IMR-90 (cell line): ENCODE measurements at regions not wholly inside any gene's neighbourhood (a gene's known extent, or its start where the extent isn't known, plus 50 kb on each side); places are given as distances from the start of the nearest gene placed in this dataset.
A peak's percentile ranks its signal among the peaks of the same experiment; 100 is the strongest.

Experiments used
- ATAC-seq: fragments of 200-7000 bp; cut with Tn5 transposase; 2 replicates; pipeline ENCODE4 v1.9.1; 2020; ENCODE audit warnings: low read depth, mild to moderate bottlenecking, moderate library complexity
- BruUV-seq: library from RNA; stranded (reverse); fragments of 400-500 nt; replicated peaks from 2 replicates; lab custom pipeline; 2021; lab: Mats Ljungman, UMichigan
- CTCF ChIA-PET: fragments of 300-600 bp; formaldehyde crosslinking; extraction: SDS; loops from one replicate; lab custom pipeline; 2021; ENCODE audit warnings: antibody characterized with exemption; lab: Yijun Ruan, JAX
- POLR2A ChIA-PET: fragments of 300-600 bp; sonication (Branson Sonifier 250); formaldehyde crosslinking; loops from one replicate; lab custom pipeline; 2022; ENCODE audit warnings: antibody characterized with exemption; ENCODE audit not compliant: unreplicated experiment; lab: Charles Lee
- DNase-seq: peaks from one replicate; pipeline ENCODE4 v3.0.0; 2013
- H2AFZ ChIP-seq: replicated peaks from 2 replicates; pipeline ENCODE3; 2013; ENCODE audit warnings: low read length, mild to moderate bottlenecking; ENCODE audit not compliant: poor library complexity
- H2AK5ac ChIP-seq: 2 replicates; pipeline ENCODE4 v1.6.1; 2013; ENCODE audit warnings: low read depth, low read length, inconsistent platforms
- H2AK9ac ChIP-seq: replicated peaks from 2 replicates; pipeline ENCODE3; 2013; ENCODE audit warnings: mild to moderate bottlenecking, low read depth, low read length, moderate library complexity; ENCODE audit not compliant: poor library complexity
- H2BK120ac ChIP-seq: 2 replicates; pipeline ENCODE4 v1.6.1; 2013; ENCODE audit warnings: low read depth, low read length, inconsistent platforms
- H2BK15ac ChIP-seq: 3 replicates; pipeline ENCODE4 v1.6.1; 2013; ENCODE audit warnings: low read depth, low read length, inconsistent platforms
- H2BK20ac ChIP-seq: 2 replicates; pipeline ENCODE4 v1.6.1; 2013; ENCODE audit warnings: low read depth, mild to moderate bottlenecking, inconsistent platforms, low read length, moderate library complexity
- H2BK5ac ChIP-seq: 2 replicates; pipeline ENCODE4 v1.6.1; 2013; ENCODE audit warnings: mild to moderate bottlenecking, low read depth, low read length, inconsistent platforms; ENCODE audit not compliant: poor library complexity, severe bottlenecking
- H3K14ac ChIP-seq: replicated peaks from 2 replicates; pipeline ENCODE4 v1.6.1; 2013; ENCODE audit warnings: low read depth, low read length, inconsistent platforms
- H3K18ac ChIP-seq: 2 replicates; pipeline ENCODE4 v1.6.1; 2013; ENCODE audit warnings: low read depth, low read length, control low read depth
- H3K23ac ChIP-seq: 2 replicates; pipeline ENCODE4 v1.6.1; 2013; ENCODE audit warnings: low read depth, low read length, inconsistent platforms
- H3K27ac ChIP-seq: 2 replicates; pipeline ENCODE4 v1.5.1; 2013; ENCODE audit warnings: mild to moderate bottlenecking, control low read depth, low read length; ENCODE audit not compliant: insufficient read depth
- H3K27me3 ChIP-seq: 2 replicates; pipeline ENCODE4 v1.6.1; 2013; ENCODE audit warnings: low read length; ENCODE audit not compliant: control insufficient read depth, insufficient read depth
- H3K36me3 ChIP-seq: 2 replicates; pipeline ENCODE4 v1.6.1; 2013; ENCODE audit warnings: low read length, mixed read lengths; ENCODE audit not compliant: control insufficient read depth, insufficient read depth
- H3K4ac ChIP-seq: 2 replicates; pipeline ENCODE4 v1.6.1; 2013; ENCODE audit warnings: low read depth, low read length, inconsistent platforms
- H3K4me1 ChIP-seq: 2 replicates; pipeline ENCODE4 v1.6.1; 2013; ENCODE audit warnings: low read length, mixed read lengths; ENCODE audit not compliant: control insufficient read depth, insufficient read depth
- H3K4me2 ChIP-seq: 2 replicates; pipeline ENCODE4 v1.6.1; 2013; ENCODE audit warnings: low read depth, mild to moderate bottlenecking, control low read depth, low read length, moderate library complexity
- H3K4me3 ChIP-seq: 2 replicates; pipeline ENCODE4 v1.5.1; 2013; ENCODE audit warnings: low read depth, mild to moderate bottlenecking, control low read depth, low read length, moderate library complexity; ENCODE audit not compliant: insufficient read depth
- H3K56ac ChIP-seq: 2 replicates; pipeline ENCODE4 v1.6.1; 2013; ENCODE audit warnings: low read length, inconsistent platforms; ENCODE audit not compliant: insufficient read depth; ENCODE audit errors: extremely low read depth
- H3K79me1 ChIP-seq, 2 experiments: 2 replicates each; pipeline ENCODE4 v1.6.1; 2013; ENCODE audit warnings: low read length in 2 of 2, inconsistent platforms in 1 of 2, low read depth in 1 of 2
- H3K9ac ChIP-seq: 2 replicates; pipeline ENCODE4 v1.6.1; 2013; ENCODE audit warnings: low read depth, low read length, control low read depth
- H3K9me1 ChIP-seq: 2 replicates; pipeline ENCODE4 v1.6.1; 2013; ENCODE audit warnings: low read length, inconsistent platforms; ENCODE audit not compliant: insufficient read depth
- H3K9me3 ChIP-seq: 2 replicates; pipeline ENCODE4 v1.6.1; 2013; ENCODE audit warnings: low read length; ENCODE audit not compliant: control insufficient read depth, insufficient read depth
- H4K20me1 ChIP-seq: 2 replicates; pipeline ENCODE4 v1.6.1; 2013; ENCODE audit warnings: low read length, inconsistent platforms; ENCODE audit not compliant: insufficient read depth
- H4K5ac ChIP-seq: 2 replicates; pipeline ENCODE4 v1.6.1; 2013; ENCODE audit warnings: mild to moderate bottlenecking, low read depth, low read length, control low read depth
- H4K8ac ChIP-seq, 2 experiments: 2 replicates each; pipeline ENCODE4 v1.6.1; 2013; ENCODE audit warnings: low read depth in 2 of 2, low read length in 2 of 2, control low read depth in 1 of 2, inconsistent platforms in 1 of 2
- H4K91ac ChIP-seq: 2 replicates; pipeline ENCODE4 v1.6.1; 2013; ENCODE audit warnings: low read depth, low read length, inconsistent platforms; ENCODE audit not compliant: insufficient read depth
- BHLHE40 ChIP-seq: fragments of 150-350 bp; IDR thresholded peaks from 2 replicates; pipeline ENCODE4 v1.6.1; 2016; ENCODE audit warnings: mild to moderate bottlenecking, low read depth, low read length
- CEBPB ChIP-seq: IDR thresholded peaks from 2 replicates; pipeline ENCODE4 v1.6.1; 2012; ENCODE audit warnings: low read depth, low read length, improper control_type of control experiment
- CHD1 ChIP-seq: IDR thresholded peaks from 2 replicates; pipeline ENCODE4 v1.6.1; 2012; ENCODE audit warnings: low read depth, low read length, improper control_type of control experiment
- FOS ChIP-seq: fragments of 150-350 bp; IDR thresholded peaks from 2 replicates; pipeline ENCODE4 v1.6.1; 2016; ENCODE audit warnings: low read depth, low read length
- MAFK ChIP-seq: IDR thresholded peaks from 2 replicates; pipeline ENCODE4 v1.6.1; 2012; ENCODE audit warnings: low read depth, low read length, improper control_type of control experiment
- MAZ ChIP-seq: IDR thresholded peaks from 2 replicates; pipeline ENCODE4 v1.6.1; 2012; ENCODE audit warnings: low read depth, mild to moderate bottlenecking, low read length, improper control_type of control experiment, moderate library complexity, borderline replicate concordance
- MXI1 ChIP-seq: IDR thresholded peaks from 2 replicates; pipeline ENCODE4 v1.6.1; 2012; ENCODE audit warnings: low read depth, mild to moderate bottlenecking, low read length, moderate library complexity, borderline replicate concordance
- NFE2L2 ChIP-seq: fragments of 150-350 bp; IDR thresholded peaks from 2 replicates; pipeline ENCODE4 v1.6.1; 2016; ENCODE audit warnings: low read depth, mild to moderate bottlenecking, low read length
- POLR2A ChIP-seq: IDR thresholded peaks from 2 replicates; pipeline ENCODE4 v1.6.1; 2012; ENCODE audit warnings: mild to moderate bottlenecking, low read depth, low read length
- RAD21 ChIP-seq: IDR thresholded peaks from 2 replicates; pipeline ENCODE4 v1.6.1; 2012; ENCODE audit warnings: low read length, improper control_type of control experiment
- RCOR1 ChIP-seq: IDR thresholded peaks from 2 replicates; pipeline ENCODE4 v1.6.1; 2012; ENCODE audit warnings: mild to moderate bottlenecking, low read length, improper control_type of control experiment; ENCODE audit not compliant: insufficient replicate concordance
- RFX5 ChIP-seq: IDR thresholded peaks from 2 replicates; pipeline ENCODE4 v1.8.0; 2012; ENCODE audit warnings: low read depth, mild to moderate bottlenecking, low read length, moderate library complexity
- SMC3 ChIP-seq: fragments of 150-350 bp; IDR thresholded peaks from 2 replicates; pipeline ENCODE4 v1.6.1; 2016; ENCODE audit warnings: low read depth, mild to moderate bottlenecking, antibody characterized with exemption, low read length, moderate library complexity
- WGBS, 2 experiments: methylation state at CpG; one replicate each; pipeline versions ENCODE4 v1.1.5 to v1.1.7; 2013; ENCODE audit warnings: missing lambda C conversion rate in 2 of 2; ENCODE audit not compliant: insufficient read length in 1 of 2; ENCODE audit errors: extremely low coverage in 2 of 2; 5-methylcytosine and 5-hydroxymethylcytosine counted together
- dilution Hi-C: fragments of 300-500 bp; cut with HindIII; formaldehyde crosslinking; loops from one replicate; pipeline ENCODE4 v1.14.3; 2018; ENCODE audit warnings: low sequenced_read_pairs; ENCODE audit not compliant: unreplicated experiment
- in situ Hi-C: fragments of 300-500 bp; cut with MboI; formaldehyde crosslinking; loops from 3 replicates; pipeline ENCODE4 v1.14.3; 2019; ENCODE audit warnings: low sequenced_read_pairs, inconsistent platforms, mixed read lengths
- intact Hi-C: fragments of 100-400 bp; cut with micrococcal nuclease; formaldehyde crosslinking; loops from 2 replicates; pipeline ENCODE4 v1.10.0; 2022
- TF ChIP-seq, protein P1 (sequence below): conservative IDR thresholded peaks from 2 replicates; pipeline ENCODE4 v1.5.1; 2012; ENCODE audit warnings: mild to moderate bottlenecking, low read depth, low read length, improper control_type of control experiment
- TF ChIP-seq, protein P2 (sequence below): fragments of 150-350 bp; IDR thresholded peaks from 2 replicates; pipeline ENCODE4 v1.6.1; 2017; ENCODE audit warnings: mild to moderate bottlenecking, antibody characterized with exemption, low read length, low read depth
- TF ChIP-seq, protein P3 (sequence below): fragments of 150-350 bp; IDR thresholded peaks from 2 replicates; pipeline ENCODE4 v1.6.1; 2016; ENCODE audit warnings: low read depth, mild to moderate bottlenecking, low read length, moderate library complexity, borderline replicate concordance

DNA sequence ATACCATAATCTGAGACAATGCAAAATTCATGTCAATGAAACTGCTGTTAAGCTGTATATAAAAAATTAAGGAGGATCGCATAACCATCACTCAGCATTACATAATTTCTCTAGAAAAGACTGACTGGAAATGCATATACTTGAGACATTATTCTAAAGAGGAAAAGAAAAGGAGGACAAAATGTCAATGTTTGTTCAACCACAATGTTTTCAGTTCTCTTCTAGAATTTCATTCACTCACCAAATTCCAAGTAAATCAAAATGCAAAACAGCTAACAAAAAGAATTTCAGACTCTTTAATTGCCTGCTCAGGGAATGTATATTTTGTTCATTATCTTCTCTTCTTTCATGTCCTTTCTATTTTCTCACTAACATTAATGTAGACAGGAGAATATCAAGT, 106.2 kb upstream of the CCDC28A start:
- Histone ChIP-seq H2AK9ac (no peak overlapping the region), H4K20me1 (no peaks in the 10 kb centered on the region), H3K4me2 (0 out of 2 replicates have a peak overlapping the region, but pooled peaks have one; percentile 33), H3K18ac (no peak overlapping the region), H2BK120ac (no peak overlapping the region), H4K5ac (no peak overlapping the region), H3K36me3 (no peaks in the 10 kb centered on the region), H4K8ac (no peak overlapping the region), H3K4ac (no peak overlapping the region), H3K9ac (no peak overlapping the region), H3K9me1 (0 out of 2 replicates have a peak, but pooled peaks cover 2% of the 10 kb centered on the region), H3K56ac (no peak overlapping the region), H2BK5ac (peak overlapping the region; percentile 10), H3K4me1 (peaks cover 4% of the 10 kb centered on the region; the same call in 1 of the 2 replicates), H3K27me3 (no peaks in the 10 kb centered on the region), H3K4me3 (no peak overlapping the region), H3K9me3 (no peaks in the 10 kb centered on the region), H2AK5ac (no peak overlapping the region), H4K91ac (no peak overlapping the region), H2AFZ (no peak overlapping the region), H3K79me1 (peaks cover 25 to 47% of the 10 kb centered on the region in 2 experiments), H3K23ac (no peak overlapping the region), H2BK20ac (no peak overlapping the region), H3K14ac (no peak overlapping the region), H2BK15ac (no peak overlapping the region), H3K27ac (no peak overlapping the region)
- WGBS, 2 experiments = no CpG with 5 or more reads among the region's 1 CpG
- no peak for TF ChIP-seq CEBPB
- no peak for TF ChIP-seq MAZ
- TF ChIP-seq, protein P1, sequence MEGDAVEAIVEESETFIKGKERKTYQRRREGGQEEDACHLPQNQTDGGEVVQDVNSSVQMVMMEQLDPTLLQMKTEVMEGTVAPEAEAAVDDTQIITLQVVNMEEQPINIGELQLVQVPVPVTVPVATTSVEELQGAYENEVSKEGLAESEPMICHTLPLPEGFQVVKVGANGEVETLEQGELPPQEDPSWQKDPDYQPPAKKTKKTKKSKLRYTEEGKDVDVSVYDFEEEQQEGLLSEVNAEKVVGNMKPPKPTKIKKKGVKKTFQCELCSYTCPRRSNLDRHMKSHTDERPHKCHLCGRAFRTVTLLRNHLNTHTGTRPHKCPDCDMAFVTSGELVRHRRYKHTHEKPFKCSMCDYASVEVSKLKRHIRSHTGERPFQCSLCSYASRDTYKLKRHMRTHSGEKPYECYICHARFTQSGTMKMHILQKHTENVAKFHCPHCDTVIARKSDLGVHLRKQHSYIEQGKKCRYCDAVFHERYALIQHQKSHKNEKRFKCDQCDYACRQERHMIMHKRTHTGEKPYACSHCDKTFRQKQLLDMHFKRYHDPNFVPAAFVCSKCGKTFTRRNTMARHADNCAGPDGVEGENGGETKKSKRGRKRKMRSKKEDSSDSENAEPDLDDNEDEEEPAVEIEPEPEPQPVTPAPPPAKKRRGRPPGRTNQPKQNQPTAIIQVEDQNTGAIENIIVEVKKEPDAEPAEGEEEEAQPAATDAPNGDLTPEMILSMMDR = no peak
- TF ChIP-seq RCOR1 = no peak
- TF ChIP-seq, protein P2, sequence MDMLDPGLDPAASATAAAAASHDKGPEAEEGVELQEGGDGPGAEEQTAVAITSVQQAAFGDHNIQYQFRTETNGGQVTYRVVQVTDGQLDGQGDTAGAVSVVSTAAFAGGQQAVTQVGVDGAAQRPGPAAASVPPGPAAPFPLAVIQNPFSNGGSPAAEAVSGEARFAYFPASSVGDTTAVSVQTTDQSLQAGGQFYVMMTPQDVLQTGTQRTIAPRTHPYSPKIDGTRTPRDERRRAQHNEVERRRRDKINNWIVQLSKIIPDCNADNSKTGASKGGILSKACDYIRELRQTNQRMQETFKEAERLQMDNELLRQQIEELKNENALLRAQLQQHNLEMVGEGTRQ = no peak
- TF ChIP-seq NFE2L2 = no peak
- no peak for TF ChIP-seq MXI1
- TF ChIP-seq SMC3 = no peak
- no peak for TF ChIP-seq CHD1
- no peak for TF ChIP-seq FOS
- no peak for TF ChIP-seq RAD21
- no peak for TF ChIP-seq POLR2A
- TF ChIP-seq BHLHE40 = no peak
- TF ChIP-seq MAFK = no peak
- TF ChIP-seq, protein P3, sequence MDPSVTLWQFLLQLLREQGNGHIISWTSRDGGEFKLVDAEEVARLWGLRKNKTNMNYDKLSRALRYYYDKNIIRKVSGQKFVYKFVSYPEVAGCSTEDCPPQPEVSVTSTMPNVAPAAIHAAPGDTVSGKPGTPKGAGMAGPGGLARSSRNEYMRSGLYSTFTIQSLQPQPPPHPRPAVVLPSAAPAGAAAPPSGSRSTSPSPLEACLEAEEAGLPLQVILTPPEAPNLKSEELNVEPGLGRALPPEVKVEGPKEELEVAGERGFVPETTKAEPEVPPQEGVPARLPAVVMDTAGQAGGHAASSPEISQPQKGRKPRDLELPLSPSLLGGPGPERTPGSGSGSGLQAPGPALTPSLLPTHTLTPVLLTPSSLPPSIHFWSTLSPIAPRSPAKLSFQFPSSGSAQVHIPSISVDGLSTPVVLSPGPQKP = no peak
- TF ChIP-seq RFX5 = no peak
- BruUV-seq = no TSS peak
- intact Hi-C loops = no loop called here
- DNase-seq = no peak
- in situ Hi-C loops = no loop called here
- dilution Hi-C loops = no loop called here
- ATAC-seq = no peak
- CTCF ChIA-PET = interaction anchor here (1.1 to 1.5 kb wide), 2 partner anchors 12 to 24 kb away, joined by 4 to 5 read pairs; no protein-coding TSS in a partner anchor
- POLR2A ChIA-PET = no interaction called here
